Astrocyte (in vitro differentiated cells and primary cell): ENCODE measurements at regions not wholly inside any gene's neighbourhood (a gene's known extent, or its start where the extent isn't known, plus 50 kb on each side); places are given as distances from the start of the nearest gene placed in this dataset.

ENCODE experiments used
- CTCF ChIP-seq: IDR thresholded peaks from 2 replicates; pipeline ENCODE4 v1.5.1; 2011; ENCODE audit warnings: low read depth, mild to moderate bottlenecking, inconsistent platforms, low read length, moderate library complexity; ENCODE audit not compliant: insufficient read depth
- EZH2 ChIP-seq: IDR thresholded peaks from 2 replicates; pipeline ENCODE4 v1.6.1; 2012; ENCODE audit warnings: mild to moderate bottlenecking, low read length, inconsistent platforms; ENCODE audit not compliant: insufficient read depth

- TF ChIP-seq CTCF (no peak), EZH2 (no peak)
These were observed 166.5 kb upstream of the CADM1 start for GRCh38 chr11:115670538-115671205.
